Brain microvascular endothelial cell (primary cell): ENCODE measurements at regions not wholly inside any gene's neighbourhood (a gene's known extent, or its start where the extent isn't known, plus 50 kb on each side); places are given as distances from the start of the nearest gene placed in this dataset.

Experiments used
- DNase-seq: peaks from one replicate; pipeline ENCODE4 v3.0.0-alpha.2; 2020
- H3K27ac ChIP-seq: fragments of 250-450 bp; sonication (Bioruptor Pico); 2 replicates; pipeline ENCODE4 v1.5.1; 2020; ENCODE audit warnings: mild to moderate bottlenecking, moderate library complexity
- H3K27me3 ChIP-seq: fragments of 250-450 bp; sonication (Bioruptor Pico); replicated peaks from 2 replicates; pipeline ENCODE4 v1.5.1; 2020; ENCODE audit warnings: mild to moderate bottlenecking
- H3K36me3 ChIP-seq: fragments of 250-450 bp; sonication (Bioruptor Pico); replicated peaks from 2 replicates; pipeline ENCODE4 v1.5.1; 2020; ENCODE audit warnings: mild to moderate bottlenecking
- H3K4me3 ChIP-seq: 2 replicates; pipeline ENCODE4 v1.5.1; 2011; ENCODE audit warnings: low read depth, mild to moderate bottlenecking, control low read depth, low read length, moderate library complexity
- CTCF ChIP-seq: IDR thresholded peaks from 2 replicates; pipeline ENCODE4 v1.5.1; 2011; ENCODE audit warnings: low read depth, mild to moderate bottlenecking, moderate library complexity, low read length, control low read depth, inconsistent platforms; ENCODE audit errors: missing control alignments
- in situ Hi-C: cut with HindIII; loops from 2 replicates; pipeline ENCODE4 v1.10.0; 2017; ENCODE audit warnings: low sequenced_read_pairs, low pct_ligation_motif_present

DNA sequence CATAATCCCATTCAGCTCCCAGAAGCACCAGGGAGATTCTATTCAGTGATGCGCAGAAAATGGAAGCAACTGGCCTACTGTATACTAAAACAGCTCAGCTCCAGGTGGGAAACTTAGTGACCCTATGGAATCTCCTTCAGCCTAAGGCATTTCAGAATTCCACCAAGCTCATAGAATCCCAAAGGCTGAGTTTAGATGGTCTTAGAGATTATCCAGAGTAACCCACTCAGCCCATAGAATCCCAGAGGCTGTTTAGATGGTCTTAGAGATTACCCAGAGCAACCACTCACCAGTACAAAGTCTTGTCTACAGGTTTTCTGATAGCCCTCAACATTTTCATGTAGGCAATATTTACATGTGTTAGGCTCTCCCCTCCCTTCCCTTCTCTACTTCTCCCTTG, 232.0 kb upstream of the SLC14A2 start:
- Histone ChIP-seq H3K27ac (no peak overlapping the region), H3K4me3 (no peak overlapping the region), H3K36me3 (no peaks in the 10 kb centered on the region), H3K27me3 (no peaks in the 10 kb centered on the region)
- TF ChIP-seq CTCF: no peak
- no peak for DNase-seq
- in situ Hi-C loops: no loop called here

- Histone ChIP-seq H3K4me3 (no peak overlapping the region), H3K36me3 (no peaks in the 10 kb centered on the region), H3K27ac (no peak overlapping the region), H3K27me3 (no peaks in the 10 kb centered on the region)
- peak; percentile 82 for TF ChIP-seq CTCF
- DNase-seq: peak; percentile 27
- in situ Hi-C loops: no loop called here
These were observed 230.9 kb upstream of the SLC14A2 start for GRCh38 chr18:45384137-45384961.

- H3K27ac ChIP-seq: no peak overlapping the region
- no peak overlapping the region for H3K4me3 ChIP-seq
- no peaks in the 10 kb centered on the region for H3K27me3 ChIP-seq
- in situ Hi-C loops: no loop called here
- no peak for TF ChIP-seq CTCF
- H3K36me3 ChIP-seq: no peaks in the 10 kb centered on the region
- no peak for DNase-seq
These were observed 230.3 kb upstream of the SLC14A2 start for GRCh38 chr18:45384962-45385315.

- no peak overlapping the region for H3K4me3 ChIP-seq
- peak; percentile 78 for TF ChIP-seq CTCF
- no peaks in the 10 kb centered on the region for H3K27me3 ChIP-seq
- H3K27ac ChIP-seq: no peak overlapping the region
- peak; percentile 7 for DNase-seq
- in situ Hi-C loops: no loop called here
- H3K36me3 ChIP-seq: no peaks in the 10 kb centered on the region
These were observed 229.1 kb upstream of the SLC14A2 start for GRCh38 chr18:45386041-45386655.

- no peaks in the 10 kb centered on the region for H3K27me3 ChIP-seq
- DNase-seq: no peak
- H3K36me3 ChIP-seq: no peaks in the 10 kb centered on the region
- TF ChIP-seq CTCF: no peak
- no peak overlapping the region for H3K27ac ChIP-seq
- in situ Hi-C loops: no loop called here
- no peak overlapping the region for H3K4me3 ChIP-seq
These were observed 228.0 kb upstream of the SLC14A2 start for GRCh38 chr18:45387229-45387628.
